ENCODE measurements at regions not wholly inside any gene's neighbourhood (a gene's known extent, or its start where the extent isn't known, plus 50 kb on each side); places are given as distances from the start of the nearest gene placed in this dataset.
"Not testable (repeated sequence)": the region's sequence is repeated elsewhere in the genome, so short reads cannot be mapped to it uniquely, and the experiment has no call there.

DNA sequence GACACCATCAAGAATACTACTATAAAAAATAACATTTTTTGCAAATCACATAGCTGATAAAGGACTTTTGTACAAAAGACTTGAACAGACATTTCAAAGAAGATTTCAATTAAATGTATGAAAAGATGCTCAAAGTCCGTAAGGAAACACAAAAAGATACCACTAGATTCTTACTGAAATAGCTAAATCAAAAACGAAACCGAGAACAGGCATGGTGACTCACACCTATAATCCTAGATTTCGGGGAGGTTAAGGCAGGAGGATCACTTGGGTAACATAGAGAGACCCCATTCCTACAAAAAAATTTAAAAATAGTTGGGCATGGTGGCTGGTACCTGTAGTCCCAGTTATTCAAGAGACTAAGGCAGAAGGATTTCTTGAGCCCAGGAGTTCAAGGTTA is 520.2 kb upstream of the GRM3 start:
- Histone ChIP-seq H3K4me1 (ENCODE audit: low read depth, poor library complexity, severe bottlenecking) (no peaks in the 10 kb centered on the region), H3K27ac (no peak overlapping the region), H3K27me3 (ENCODE audit: insufficient read depth, low read depth) (no peaks in the 10 kb centered on the region), H3K36me3 (ENCODE audit: insufficient read depth) (no peaks in the 10 kb centered on the region), H3K4me3 (IDR thresholded peaks at IDR 0.05; ENCODE audit: insufficient read depth, low read depth, low read length) (no peak overlapping the region), H3K79me2 (ENCODE audit: insufficient read depth, low read depth) (no peaks in the 10 kb centered on the region), H3K4me2 (no peak overlapping the region), H2AFZ (ENCODE audit: low read depth) (no peak overlapping the region), H4K20me1 (ENCODE audit: insufficient read depth) (no peaks in the 10 kb centered on the region), H3K9ac (no peak overlapping the region)
- TF ChIP-seq CTCF (conservative IDR thresholded peaks at IDR 0.05; ENCODE audit: low read depth, low read length) = no peak

DNA sequence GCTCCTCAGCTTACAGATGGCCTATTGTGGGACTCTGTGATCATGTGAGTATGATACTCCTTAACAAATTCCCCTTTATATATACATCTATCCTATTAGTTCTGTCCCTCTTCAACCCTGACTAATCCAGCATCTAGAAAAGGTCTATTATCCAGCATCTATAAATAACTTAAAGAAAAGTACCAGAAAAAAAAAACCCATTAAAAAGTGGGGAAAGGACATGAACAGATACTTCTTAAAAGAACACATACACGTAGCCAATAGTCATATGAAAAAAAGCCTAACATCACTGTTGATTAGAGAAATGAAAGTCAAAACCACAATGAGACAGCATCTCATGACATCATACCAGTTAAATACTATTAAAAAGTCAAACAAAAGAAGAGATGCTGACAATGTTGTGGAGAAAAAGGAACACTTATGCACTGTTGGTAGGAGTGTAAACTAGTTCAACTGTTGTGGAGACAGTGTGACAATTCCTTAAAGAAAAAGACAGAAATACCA is 549.5 kb upstream of the GRM3 start:
- TF ChIP-seq CTCF (conservative IDR thresholded peaks at IDR 0.05; ENCODE audit: low read depth, low read length) = no peak
- H3K4me1 ChIP-seq (ENCODE audit: low read depth, poor library complexity, severe bottlenecking) = peaks cover 4% of the 10 kb centered on the region
- H3K4me3 ChIP-seq (IDR thresholded peaks at IDR 0.05; ENCODE audit: insufficient read depth, low read depth, low read length) = no peak overlapping the region

DNA sequence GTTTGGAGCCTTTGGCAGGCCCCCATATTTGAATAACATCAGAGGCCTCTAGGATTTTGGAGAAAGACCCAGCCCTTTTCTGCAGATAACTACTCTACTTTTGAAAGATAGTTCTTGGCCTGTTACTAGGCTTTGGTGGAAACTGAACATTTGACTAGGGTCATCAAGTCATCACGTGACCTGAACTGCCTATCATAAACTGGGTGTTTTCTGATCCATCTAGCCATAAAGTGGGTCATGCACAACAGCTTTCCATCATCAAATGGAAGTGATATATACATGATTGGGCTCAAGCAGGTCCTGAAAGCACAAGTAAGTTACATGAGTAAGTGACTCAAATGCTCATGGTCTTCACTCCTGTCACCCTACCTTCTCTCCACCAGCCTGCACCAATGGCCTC is 552.3 kb upstream of the GRM3 start:
- H3K36me3 ChIP-seq (ENCODE audit: insufficient read depth) = no peaks in the 10 kb centered on the region
- no peaks in the 10 kb centered on the region for H4K20me1 ChIP-seq (ENCODE audit: insufficient read depth)
- H3K27me3 ChIP-seq (ENCODE audit: insufficient read depth, low read depth) = no peaks in the 10 kb centered on the region
- H3K27ac ChIP-seq = no peak overlapping the region
- no peak for TF ChIP-seq CTCF (conservative IDR thresholded peaks at IDR 0.05; ENCODE audit: low read depth, low read length)
- H3K9ac ChIP-seq = no peak overlapping the region
- H3K4me1 ChIP-seq (ENCODE audit: low read depth, poor library complexity, severe bottlenecking) = peaks cover 4% of the 10 kb centered on the region
- H3K79me2 ChIP-seq (ENCODE audit: insufficient read depth, low read depth) = no peaks in the 10 kb centered on the region
- no peak overlapping the region for H2AFZ ChIP-seq (ENCODE audit: low read depth)
- no peak overlapping the region for H3K4me2 ChIP-seq
- H3K4me3 ChIP-seq (IDR thresholded peaks at IDR 0.05; ENCODE audit: insufficient read depth, low read depth, low read length) = no peak overlapping the region

More for the DNA sequence above, 549.5 kb upstream of the GRM3 start:
- Histone ChIP-seq H4K20me1 (ENCODE audit: insufficient read depth) (no peaks in the 10 kb centered on the region), H3K36me3 (ENCODE audit: insufficient read depth) (no peaks in the 10 kb centered on the region), H3K27ac (no peak overlapping the region), H3K4me2 (no peak overlapping the region), H2AFZ (ENCODE audit: low read depth) (no peak overlapping the region), H3K79me2 (ENCODE audit: insufficient read depth, low read depth) (no peaks in the 10 kb centered on the region), H3K27me3 (ENCODE audit: insufficient read depth, low read depth) (no peaks in the 10 kb centered on the region), H3K9ac (no peak overlapping the region)

DNA sequence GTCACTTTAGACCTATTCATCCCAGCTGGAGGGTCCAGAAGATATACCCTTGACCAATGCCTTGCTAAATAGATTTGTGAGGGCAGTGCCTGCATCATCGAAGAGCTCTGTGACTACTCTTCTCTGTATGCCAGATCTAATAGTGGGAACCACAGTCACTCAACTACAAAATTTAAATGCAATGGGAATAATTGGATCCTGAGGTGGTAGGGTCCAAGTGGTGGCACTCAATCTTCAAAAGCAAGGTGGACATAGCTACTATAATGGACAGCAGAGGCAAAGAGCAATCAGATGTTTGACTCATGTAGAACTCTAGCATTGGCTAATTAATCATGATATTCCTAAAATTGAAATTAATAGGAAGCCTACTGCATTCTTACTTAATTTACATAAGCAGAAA is 554.3 kb upstream of the GRM3 start:
- Histone ChIP-seq H3K4me3 (IDR thresholded peaks at IDR 0.05; ENCODE audit: insufficient read depth, low read depth, low read length) (no peak overlapping the region), H3K4me2 (no peak overlapping the region), H3K36me3 (ENCODE audit: insufficient read depth) (no peaks in the 10 kb centered on the region), H3K9ac (no peak overlapping the region), H3K27me3 (ENCODE audit: insufficient read depth, low read depth) (no peaks in the 10 kb centered on the region), H2AFZ (ENCODE audit: low read depth) (no peak overlapping the region), H4K20me1 (ENCODE audit: insufficient read depth) (no peaks in the 10 kb centered on the region), H3K27ac (no peak overlapping the region), H3K79me2 (ENCODE audit: insufficient read depth, low read depth) (no peaks in the 10 kb centered on the region), H3K4me1 (ENCODE audit: low read depth, poor library complexity, severe bottlenecking) (peaks cover 2% of the 10 kb centered on the region)
- no peak for TF ChIP-seq CTCF (conservative IDR thresholded peaks at IDR 0.05; ENCODE audit: low read depth, low read length)

DNA sequence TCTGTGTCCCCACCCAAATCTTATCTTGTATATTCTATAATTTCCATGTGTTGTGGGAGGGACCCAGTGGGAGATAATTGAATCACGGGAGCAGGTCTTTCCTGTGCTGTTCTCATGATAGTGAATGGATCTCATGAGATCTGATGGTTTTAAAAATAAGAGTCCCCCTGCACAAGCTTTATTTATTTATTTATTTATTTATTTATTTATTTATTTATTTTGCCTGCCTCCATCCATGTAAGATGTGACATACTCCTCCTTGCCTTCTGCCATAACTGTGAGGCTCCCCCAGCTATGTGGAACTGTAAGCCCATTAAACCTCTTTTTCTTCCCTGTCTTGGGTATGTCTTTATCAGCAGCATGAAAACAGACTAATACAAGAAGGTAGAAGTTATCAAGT is 579.1 kb upstream of the GRM3 start:
- not testable (repeated sequence) for H4K20me1 ChIP-seq (ENCODE audit: insufficient read depth); H3K79me2 ChIP-seq (ENCODE audit: insufficient read depth, low read depth); H3K9ac ChIP-seq; H3K4me1 ChIP-seq (ENCODE audit: low read depth, poor library complexity, severe bottlenecking); H3K4me2 ChIP-seq; H3K4me3 ChIP-seq (IDR thresholded peaks at IDR 0.05; ENCODE audit: insufficient read depth, low read depth, low read length); H3K27me3 ChIP-seq (ENCODE audit: insufficient read depth, low read depth); H2AFZ ChIP-seq (ENCODE audit: low read depth); H3K36me3 ChIP-seq (ENCODE audit: insufficient read depth); H3K27ac ChIP-seq
